Osteocyte (in vitro differentiated cells): ENCODE measurements at regions not wholly inside any gene's neighbourhood (a gene's known extent, or its start where the extent isn't known, plus 50 kb on each side); places are given as distances from the start of the nearest gene placed in this dataset.

Source experiments
- DNase-seq: peaks from one replicate; pipeline ENCODE4 v3.0.0; 2021; ENCODE audit warnings: mixed read lengths; ENCODE audit not compliant: unreplicated experiment; ENCODE audit errors: extremely low spot score
- H3K27ac Mint-ChIP-seq: one replicate; pipeline ENCODE4 v1.8.0; 2021; ENCODE audit warnings: mild to moderate bottlenecking, mixed read lengths; ENCODE audit not compliant: unreplicated experiment
- H3K27me3 Mint-ChIP-seq: one replicate; pipeline ENCODE4 v1.8.0; 2021; ENCODE audit warnings: mixed read lengths; ENCODE audit not compliant: unreplicated experiment
- H3K36me3 Mint-ChIP-seq: one replicate; pipeline ENCODE4 v1.8.0; 2021; ENCODE audit warnings: mixed read lengths; ENCODE audit not compliant: unreplicated experiment
- H3K4me1 Mint-ChIP-seq: one replicate; pipeline ENCODE4 v1.8.0; 2021; ENCODE audit warnings: mixed read lengths; ENCODE audit not compliant: unreplicated experiment
- H3K4me3 Mint-ChIP-seq: one replicate; pipeline ENCODE4 v1.8.0; 2021; ENCODE audit warnings: mild to moderate bottlenecking, moderate library complexity, mixed read lengths; ENCODE audit not compliant: unreplicated experiment
- H3K9me3 Mint-ChIP-seq: one replicate; pipeline ENCODE4 v1.8.0; 2021; ENCODE audit warnings: mixed read lengths; ENCODE audit not compliant: unreplicated experiment
- TF ChIP-seq, protein P1 (sequence below): fragments of 200-600 bp; sonication (generic); IDR thresholded peaks from 2 replicates; pipeline ENCODE4 v1.5.0; 2021; ENCODE audit warnings: antibody characterized with exemption, mild to moderate bottlenecking, moderate library complexity

DNA sequence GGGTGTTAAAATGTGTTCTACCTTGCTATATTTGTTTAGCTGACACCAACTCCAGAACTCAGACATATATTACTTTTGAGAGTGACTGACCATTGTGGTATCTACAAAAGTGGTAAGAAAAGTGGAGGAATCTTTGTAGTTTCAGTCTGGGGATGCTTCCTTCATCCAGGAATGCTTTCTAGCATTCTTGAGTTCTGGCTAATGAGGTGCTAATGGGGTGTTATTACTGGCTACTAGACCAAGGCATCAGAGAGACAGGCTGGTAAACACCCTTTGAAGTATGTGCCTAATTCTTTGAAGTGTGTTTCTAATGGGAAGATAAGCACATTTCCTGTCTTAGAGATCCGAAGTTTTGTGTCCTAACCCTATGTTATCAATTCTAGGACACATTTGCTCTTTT is 310.4 kb downstream of the SPRY1 start:
- Mint-ChIP-seq H3K9me3 (no peaks in the 10 kb centered on the region), H3K27me3 (no peaks in the 10 kb centered on the region), H3K36me3 (no peaks in the 10 kb centered on the region), H3K4me3 (no peak overlapping the region), H3K4me1 (peaks cover 5% of the 10 kb centered on the region), H3K27ac (no peak overlapping the region)
- TF ChIP-seq, protein P1, sequence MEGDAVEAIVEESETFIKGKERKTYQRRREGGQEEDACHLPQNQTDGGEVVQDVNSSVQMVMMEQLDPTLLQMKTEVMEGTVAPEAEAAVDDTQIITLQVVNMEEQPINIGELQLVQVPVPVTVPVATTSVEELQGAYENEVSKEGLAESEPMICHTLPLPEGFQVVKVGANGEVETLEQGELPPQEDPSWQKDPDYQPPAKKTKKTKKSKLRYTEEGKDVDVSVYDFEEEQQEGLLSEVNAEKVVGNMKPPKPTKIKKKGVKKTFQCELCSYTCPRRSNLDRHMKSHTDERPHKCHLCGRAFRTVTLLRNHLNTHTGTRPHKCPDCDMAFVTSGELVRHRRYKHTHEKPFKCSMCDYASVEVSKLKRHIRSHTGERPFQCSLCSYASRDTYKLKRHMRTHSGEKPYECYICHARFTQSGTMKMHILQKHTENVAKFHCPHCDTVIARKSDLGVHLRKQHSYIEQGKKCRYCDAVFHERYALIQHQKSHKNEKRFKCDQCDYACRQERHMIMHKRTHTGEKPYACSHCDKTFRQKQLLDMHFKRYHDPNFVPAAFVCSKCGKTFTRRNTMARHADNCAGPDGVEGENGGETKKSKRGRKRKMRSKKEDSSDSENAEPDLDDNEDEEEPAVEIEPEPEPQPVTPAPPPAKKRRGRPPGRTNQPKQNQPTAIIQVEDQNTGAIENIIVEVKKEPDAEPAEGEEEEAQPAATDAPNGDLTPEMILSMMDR, result no peak
- DNase-seq, result no peak

DNA sequence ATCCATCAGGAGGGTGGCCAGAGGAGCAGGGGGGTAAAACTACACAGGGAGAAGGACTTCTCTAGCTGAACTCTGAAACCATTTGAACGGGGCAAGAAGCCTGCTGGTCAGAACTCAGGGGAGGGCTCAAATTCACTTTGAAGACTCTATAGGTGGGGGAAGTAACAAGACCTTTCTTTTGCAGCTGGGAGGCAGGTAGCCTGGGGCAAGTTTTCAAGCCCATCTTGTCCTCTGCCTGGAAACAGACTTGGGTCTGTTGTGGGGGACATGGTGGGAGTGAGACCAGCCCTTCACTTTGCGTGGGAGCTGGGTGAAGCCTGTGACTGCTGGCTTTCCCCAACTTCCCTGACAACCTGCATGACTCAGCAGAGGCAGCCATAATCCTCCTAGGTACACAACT is 312.3 kb downstream of the SPRY1 start:
- Mint-ChIP-seq H3K27ac (no peak overlapping the region), H3K36me3 (no peaks in the 10 kb centered on the region), H3K27me3 (no peaks in the 10 kb centered on the region), H3K9me3 (peaks cover 6% of the 10 kb centered on the region), H3K4me1 (peaks cover 5% of the 10 kb centered on the region), H3K4me3 (no peak overlapping the region)
- no peak for DNase-seq
- TF ChIP-seq, protein P1, result no peak

DNA sequence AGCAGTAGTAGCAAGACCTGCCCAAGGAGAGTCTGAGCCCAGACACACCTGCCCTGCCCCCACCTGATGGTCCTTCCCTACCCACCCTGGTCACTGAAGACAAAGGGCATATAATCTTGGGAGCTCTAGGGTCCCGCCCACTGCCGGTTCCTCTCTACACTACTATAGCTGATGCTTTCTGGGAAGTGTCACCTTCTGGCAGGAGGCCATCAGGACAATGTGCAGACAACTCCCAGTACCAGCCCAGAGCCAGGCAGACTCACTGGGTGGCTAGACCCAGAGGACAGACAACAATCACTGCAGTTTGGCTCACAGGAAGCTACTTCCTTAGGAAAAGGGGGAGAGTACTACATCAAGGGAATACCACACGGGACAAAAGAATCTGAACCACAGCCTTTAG is 312.7 kb downstream of the SPRY1 start:
- Mint-ChIP-seq H3K27me3 (no peaks in the 10 kb centered on the region), H3K4me3 (no peak overlapping the region), H3K27ac (no peak overlapping the region), H3K4me1 (peaks cover 5% of the 10 kb centered on the region), H3K36me3 (peaks cover 2% of the 10 kb centered on the region), H3K9me3 (peaks cover 9% of the 10 kb centered on the region)
- DNase-seq, result no peak
- TF ChIP-seq, protein P1, result no peak

DNA sequence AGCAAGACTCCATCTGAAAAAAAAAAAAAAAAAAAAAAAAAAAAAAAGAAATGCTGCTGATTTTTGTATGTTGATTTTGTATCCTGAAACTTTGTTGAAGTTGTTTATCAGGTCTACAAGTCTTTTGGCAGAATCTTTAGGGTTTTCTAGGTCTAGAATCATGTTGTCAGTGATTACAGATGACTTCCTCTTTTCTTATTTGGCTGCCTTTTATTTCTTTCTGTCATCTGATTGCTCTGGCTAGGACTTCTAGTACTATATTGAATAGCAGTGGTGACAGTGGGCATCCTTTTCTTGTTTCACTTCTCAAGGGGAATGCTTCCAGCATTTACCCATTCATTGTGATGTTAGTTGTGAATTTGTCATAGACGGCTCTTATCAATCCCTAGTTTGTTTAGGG is 334.4 kb downstream of the SPRY1 start:
- no peak for DNase-seq
- Mint-ChIP-seq H3K36me3 (peaks cover 6% of the 10 kb centered on the region), H3K27ac (no peak overlapping the region), H3K9me3 (peaks cover 22% of the 10 kb centered on the region), H3K27me3 (no peaks in the 10 kb centered on the region), H3K4me3 (no peak overlapping the region), H3K4me1 (no peaks in the 10 kb centered on the region)
- TF ChIP-seq, protein P1, result no peak

DNA sequence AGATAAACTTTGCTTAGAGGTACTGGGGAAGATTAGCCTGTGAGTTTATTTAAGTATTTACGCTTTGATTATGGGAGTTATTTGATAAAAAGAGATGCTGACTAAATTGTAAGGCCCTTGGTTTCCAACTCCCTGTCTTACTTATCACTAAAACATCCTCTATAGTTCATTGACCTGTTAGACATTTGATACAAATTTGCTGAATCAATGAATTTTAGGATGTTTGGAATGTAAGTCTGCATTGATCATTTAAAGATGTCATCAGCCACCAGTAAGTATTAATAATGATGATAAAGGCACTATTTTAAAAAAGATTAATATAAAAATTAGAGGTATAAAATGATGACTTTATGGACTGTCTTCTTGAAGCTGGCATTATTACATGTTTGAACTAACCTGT is 340.6 kb downstream of the SPRY1 start:
- H3K4me1 Mint-ChIP-seq, result peaks cover 8% of the 10 kb centered on the region
- TF ChIP-seq, protein P1, result no peak
- H3K27ac Mint-ChIP-seq, result no peak overlapping the region
- peaks cover 9% of the 10 kb centered on the region for H3K9me3 Mint-ChIP-seq
- H3K27me3 Mint-ChIP-seq, result no peaks in the 10 kb centered on the region
- H3K36me3 Mint-ChIP-seq, result peaks cover 1% of the 10 kb centered on the region
- DNase-seq, result no peak
- H3K4me3 Mint-ChIP-seq, result no peak overlapping the region
